ENCODE measurements at regions not wholly inside any gene's neighbourhood (a gene's known extent, or its start where the extent isn't known, plus 50 kb on each side); places are given as distances from the start of the nearest gene placed in this dataset.

DNA sequence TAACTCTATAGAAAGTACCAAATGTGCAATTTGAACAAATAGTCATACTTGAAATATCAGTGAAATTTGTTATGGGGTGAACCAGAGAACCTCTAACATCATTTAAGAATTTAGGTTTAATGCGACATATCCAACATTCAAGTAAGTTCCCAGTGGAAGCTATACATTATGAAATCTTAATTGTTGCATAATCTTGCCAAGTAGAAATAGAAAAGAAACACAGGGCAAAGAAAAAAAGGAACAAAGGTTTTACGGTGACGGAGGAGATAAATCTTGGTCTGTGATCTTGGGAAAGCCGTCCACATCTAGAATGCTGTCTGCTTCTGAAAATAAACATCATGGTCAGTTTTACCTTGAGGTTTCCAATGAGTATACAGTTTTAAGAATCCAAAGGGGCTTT lies 445.7 kb downstream of the RFC3 start:
- Histone ChIP-seq H3K4me3 (ENCODE audit: low read depth, low read length) (no peak overlapping the region), H3K36me3 (ENCODE audit: control insufficient read depth, insufficient read depth, low read length) (no peaks in the 10 kb centered on the region), H3K27me3 (ENCODE audit: control insufficient read depth, insufficient read depth, low read length) (no peaks in the 10 kb centered on the region), H3K9ac (ENCODE audit: low read depth, low read length) (no peak overlapping the region), H3K9me3 (ENCODE audit: control insufficient read depth, insufficient read depth, low read length) (no peaks in the 10 kb centered on the region), H3K27ac (ENCODE audit: low read depth, low read length) (no peak overlapping the region), H3K4me1 (ENCODE audit: control insufficient read depth, insufficient read depth, low read length) (0 out of 2 replicates have a peak, but pooled peaks cover 5% of the 10 kb centered on the region)

DNA sequence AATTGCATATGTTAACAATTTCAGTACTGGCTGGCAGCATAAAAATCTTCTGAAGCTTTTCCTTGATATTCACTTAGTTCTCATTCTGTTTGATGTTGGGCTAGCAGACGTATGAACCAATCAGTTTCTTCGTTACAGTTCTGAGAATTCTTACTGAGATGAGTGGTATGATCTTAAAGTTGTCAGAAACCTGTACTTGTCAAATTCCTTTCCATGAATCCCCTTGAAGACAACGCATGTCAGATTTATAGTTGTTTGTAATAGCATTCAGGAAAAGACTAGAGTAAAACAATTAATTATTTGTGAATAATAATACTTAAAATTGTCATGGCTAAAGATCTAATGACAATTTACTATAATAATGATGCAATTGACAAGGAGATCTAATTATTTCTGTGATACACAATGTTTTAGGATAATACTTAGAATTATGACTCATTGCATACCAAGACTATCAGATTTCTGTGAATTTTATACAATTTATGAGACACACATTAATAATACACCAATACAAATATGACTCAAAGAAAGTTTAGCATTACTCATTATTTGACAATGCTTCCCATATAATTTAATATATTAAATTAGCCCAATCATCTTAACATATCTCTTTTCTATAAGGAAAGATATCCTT lies 447.2 kb downstream of the RFC3 start:
- Histone ChIP-seq H3K9me3 (ENCODE audit: control insufficient read depth, insufficient read depth, low read length) (no peaks in the 10 kb centered on the region), H3K36me3 (ENCODE audit: control insufficient read depth, insufficient read depth, low read length) (no peaks in the 10 kb centered on the region), H3K4me3 (ENCODE audit: low read depth, low read length) (no peak overlapping the region), H3K27ac (ENCODE audit: low read depth, low read length) (no peak overlapping the region), H3K9ac (ENCODE audit: low read depth, low read length) (no peak overlapping the region), H3K27me3 (ENCODE audit: control insufficient read depth, insufficient read depth, low read length) (no peaks in the 10 kb centered on the region), H3K4me1 (ENCODE audit: control insufficient read depth, insufficient read depth, low read length) (0 out of 2 replicates have a peak, but pooled peaks cover under 1% of the 10 kb centered on the region)

DNA sequence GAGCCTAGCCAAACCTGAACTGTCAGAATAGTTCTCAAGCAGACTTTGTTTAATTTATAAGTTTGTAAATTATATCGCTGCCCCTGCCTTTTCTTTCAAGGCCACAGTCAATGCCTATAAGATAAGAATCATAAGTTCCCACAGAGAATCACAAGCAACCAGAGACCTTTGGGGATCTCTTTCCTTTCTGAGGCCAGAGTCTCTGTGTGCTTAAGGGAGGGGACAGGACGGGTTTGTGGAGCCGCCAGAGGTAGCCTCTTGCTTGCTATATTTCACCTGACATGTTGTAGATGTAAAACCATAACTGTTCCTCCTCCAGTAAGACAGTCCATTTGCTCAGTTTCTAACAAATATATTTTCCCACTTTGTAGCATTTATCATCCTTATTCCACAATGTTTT lies 458.8 kb downstream of the RFC3 start:
- Histone ChIP-seq H3K27me3 (ENCODE audit: control insufficient read depth, insufficient read depth, low read length) (no peaks in the 10 kb centered on the region), H3K36me3 (ENCODE audit: control insufficient read depth, insufficient read depth, low read length) (no peaks in the 10 kb centered on the region)

DNA sequence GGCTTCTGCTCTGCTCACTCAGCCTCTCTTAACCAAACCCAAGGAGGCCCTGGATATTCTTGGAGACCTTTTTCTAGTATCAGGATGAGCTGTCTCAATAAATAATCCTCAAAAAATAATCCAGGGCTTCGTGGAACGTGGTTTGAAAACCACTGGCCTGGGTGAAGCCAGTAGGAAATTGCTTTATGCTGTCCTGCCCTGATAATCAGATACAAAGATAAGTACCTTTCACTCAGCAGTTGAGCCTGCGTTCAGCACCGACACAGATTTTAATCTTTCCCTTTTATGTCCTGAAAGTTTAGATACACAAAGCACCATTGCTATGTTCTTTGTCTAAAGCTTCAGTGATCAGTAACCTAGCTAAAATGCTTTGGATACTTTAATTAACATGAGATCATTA lies 460.0 kb downstream of the RFC3 start:
- Histone ChIP-seq H3K27me3 (ENCODE audit: control insufficient read depth, insufficient read depth, low read length) (no peaks in the 10 kb centered on the region), H3K9ac (ENCODE audit: low read depth, low read length) (no peak overlapping the region), H3K36me3 (ENCODE audit: control insufficient read depth, insufficient read depth, low read length) (no peaks in the 10 kb centered on the region), H3K4me3 (ENCODE audit: low read depth, low read length) (no peak overlapping the region), H3K27ac (ENCODE audit: low read depth, low read length) (no peak overlapping the region), H3K9me3 (ENCODE audit: control insufficient read depth, insufficient read depth, low read length) (no peaks in the 10 kb centered on the region), H3K4me1 (ENCODE audit: control insufficient read depth, insufficient read depth, low read length) (no peaks in the 10 kb centered on the region)

More for the DNA sequence above, 458.8 kb downstream of the RFC3 start:
- no peaks in the 10 kb centered on the region for H3K9me3 ChIP-seq (ENCODE audit: control insufficient read depth, insufficient read depth, low read length)
- H3K9ac ChIP-seq (ENCODE audit: low read depth, low read length) = no peak overlapping the region
- H3K27ac ChIP-seq (ENCODE audit: low read depth, low read length) = no peak overlapping the region
- H3K4me3 ChIP-seq (ENCODE audit: low read depth, low read length) = no peak overlapping the region
- no peaks in the 10 kb centered on the region for H3K4me1 ChIP-seq (ENCODE audit: control insufficient read depth, insufficient read depth, low read length)

DNA sequence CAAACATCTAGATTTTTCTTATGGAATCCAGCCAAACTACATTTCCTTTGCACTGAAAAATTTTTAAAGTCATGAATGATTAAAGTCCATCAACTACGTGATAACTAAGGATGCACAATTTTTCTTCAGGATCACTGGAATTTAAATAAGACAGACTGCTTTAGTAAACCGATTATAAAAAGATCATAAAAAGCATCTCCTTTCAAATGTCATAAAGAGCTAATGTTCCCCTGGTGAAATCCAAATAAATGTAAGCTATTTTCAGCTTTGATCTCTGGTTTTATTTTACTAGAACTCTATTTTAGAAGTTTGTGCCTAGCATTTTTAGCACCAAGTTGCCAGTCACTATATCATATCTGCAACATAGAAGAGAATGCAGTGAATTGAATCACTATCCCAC lies 460.8 kb downstream of the RFC3 start:
- no peaks in the 10 kb centered on the region for H3K36me3 ChIP-seq (ENCODE audit: control insufficient read depth, insufficient read depth, low read length)
- H3K27me3 ChIP-seq (ENCODE audit: control insufficient read depth, insufficient read depth, low read length) = no peaks in the 10 kb centered on the region
- no peaks in the 10 kb centered on the region for H3K9me3 ChIP-seq (ENCODE audit: control insufficient read depth, insufficient read depth, low read length)
- H3K9ac ChIP-seq (ENCODE audit: low read depth, low read length) = no peak overlapping the region
- H3K4me3 ChIP-seq (ENCODE audit: low read depth, low read length) = no peak overlapping the region
- H3K4me1 ChIP-seq (ENCODE audit: control insufficient read depth, insufficient read depth, low read length) = no peaks in the 10 kb centered on the region
- no peak overlapping the region for H3K27ac ChIP-seq (ENCODE audit: low read depth, low read length)

DNA sequence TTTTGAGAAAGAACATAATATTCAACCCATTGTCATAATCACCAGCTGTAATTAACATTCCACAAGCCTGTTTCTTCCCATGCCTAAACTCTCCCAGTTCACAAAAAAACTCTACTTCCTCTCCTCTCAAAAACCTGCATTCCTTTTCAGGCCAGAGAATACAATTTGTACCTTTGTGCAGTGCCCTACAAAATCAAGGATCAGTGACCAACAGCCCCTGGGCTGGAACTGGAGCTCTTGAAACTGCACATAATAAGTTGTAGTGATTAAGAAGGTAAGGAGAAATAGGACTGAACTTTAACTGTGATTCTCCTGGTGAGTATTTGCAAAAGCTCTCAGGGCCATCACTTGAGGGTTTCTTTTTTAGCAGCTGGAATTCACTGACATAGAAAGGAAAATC lies 472.7 kb downstream of the RFC3 start:
- Histone ChIP-seq H3K27ac (ENCODE audit: low read depth, low read length) (no peak overlapping the region), H3K27me3 (ENCODE audit: control insufficient read depth, insufficient read depth, low read length) (no peaks in the 10 kb centered on the region)

DNA sequence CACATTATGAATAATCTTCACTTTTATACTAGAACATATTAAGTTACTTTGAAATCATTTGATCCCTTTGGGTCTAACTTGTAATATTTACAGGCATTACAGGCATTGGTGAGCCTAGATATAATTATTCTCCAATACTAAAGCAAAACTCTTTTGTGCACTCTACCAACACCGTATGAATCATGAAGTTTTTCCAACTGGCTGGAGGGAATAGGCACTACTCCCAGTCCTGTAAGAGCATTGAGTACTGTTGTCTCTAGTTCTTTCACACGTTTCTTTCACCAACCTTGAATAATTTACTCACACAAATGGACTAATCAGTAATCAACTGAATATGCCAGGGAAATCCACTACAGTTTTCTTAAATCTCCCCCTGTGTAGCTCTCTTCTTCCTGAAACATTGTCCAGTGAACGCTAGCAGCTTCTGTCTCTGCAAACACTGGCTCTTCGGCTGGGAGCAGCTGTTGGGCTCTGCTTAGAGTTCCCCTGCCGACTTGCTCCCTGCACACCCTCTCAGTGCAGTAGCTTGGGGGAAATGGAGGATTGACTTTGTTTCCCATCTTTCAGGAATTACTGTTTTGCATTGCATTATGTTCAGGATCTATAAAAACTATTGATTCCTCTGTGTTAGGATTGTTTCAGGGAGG lies 476.7 kb downstream of the RFC3 start:
- Histone ChIP-seq H3K4me1 (ENCODE audit: control insufficient read depth, insufficient read depth, low read length) (no peaks in the 10 kb centered on the region), H3K9me3 (ENCODE audit: control insufficient read depth, insufficient read depth, low read length) (no peaks in the 10 kb centered on the region), H3K27ac (ENCODE audit: low read depth, low read length) (no peak overlapping the region), H3K9ac (ENCODE audit: low read depth, low read length) (no peak overlapping the region), H3K27me3 (ENCODE audit: control insufficient read depth, insufficient read depth, low read length) (no peaks in the 10 kb centered on the region), H3K4me3 (ENCODE audit: low read depth, low read length) (no peak overlapping the region), H3K36me3 (ENCODE audit: control insufficient read depth, insufficient read depth, low read length) (no peaks in the 10 kb centered on the region)

More for the DNA sequence above, 472.7 kb downstream of the RFC3 start:
- Histone ChIP-seq H3K36me3 (ENCODE audit: control insufficient read depth, insufficient read depth, low read length) (no peaks in the 10 kb centered on the region), H3K9ac (ENCODE audit: low read depth, low read length) (no peak overlapping the region), H3K9me3 (ENCODE audit: control insufficient read depth, insufficient read depth, low read length) (no peaks in the 10 kb centered on the region), H3K4me1 (ENCODE audit: control insufficient read depth, insufficient read depth, low read length) (no peaks in the 10 kb centered on the region), H3K4me3 (ENCODE audit: low read depth, low read length) (no peak overlapping the region)

DNA sequence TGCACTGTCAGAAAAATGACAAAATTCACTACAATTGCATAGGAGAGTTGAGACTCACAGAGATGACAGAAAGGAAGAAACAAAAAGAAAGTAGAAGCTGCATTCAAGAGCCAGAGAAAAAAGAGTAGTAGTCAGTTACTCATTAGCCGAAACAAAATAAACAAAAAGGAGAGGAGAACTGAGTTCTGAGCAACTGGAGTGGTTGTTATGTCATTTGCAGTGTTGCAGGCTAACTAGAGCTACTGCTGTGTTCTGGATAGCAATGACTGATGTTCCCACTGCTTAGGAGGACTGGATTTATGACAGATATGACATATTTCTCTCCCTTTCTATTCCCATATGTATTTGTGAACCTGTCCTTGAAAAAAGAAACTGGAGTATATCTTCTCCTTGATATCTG lies 482.6 kb downstream of the RFC3 start:
- H3K9me3 ChIP-seq (ENCODE audit: control insufficient read depth, insufficient read depth, low read length) = no peaks in the 10 kb centered on the region
- H3K36me3 ChIP-seq (ENCODE audit: control insufficient read depth, insufficient read depth, low read length) = no peaks in the 10 kb centered on the region
- no peaks in the 10 kb centered on the region for H3K27me3 ChIP-seq (ENCODE audit: control insufficient read depth, insufficient read depth, low read length)
- no peaks in the 10 kb centered on the region for H3K4me1 ChIP-seq (ENCODE audit: control insufficient read depth, insufficient read depth, low read length)
- no peak overlapping the region for H3K9ac ChIP-seq (ENCODE audit: low read depth, low read length)
- no peak overlapping the region for H3K4me3 ChIP-seq (ENCODE audit: low read depth, low read length)
- no peak overlapping the region for H3K27ac ChIP-seq (ENCODE audit: low read depth, low read length)

DNA sequence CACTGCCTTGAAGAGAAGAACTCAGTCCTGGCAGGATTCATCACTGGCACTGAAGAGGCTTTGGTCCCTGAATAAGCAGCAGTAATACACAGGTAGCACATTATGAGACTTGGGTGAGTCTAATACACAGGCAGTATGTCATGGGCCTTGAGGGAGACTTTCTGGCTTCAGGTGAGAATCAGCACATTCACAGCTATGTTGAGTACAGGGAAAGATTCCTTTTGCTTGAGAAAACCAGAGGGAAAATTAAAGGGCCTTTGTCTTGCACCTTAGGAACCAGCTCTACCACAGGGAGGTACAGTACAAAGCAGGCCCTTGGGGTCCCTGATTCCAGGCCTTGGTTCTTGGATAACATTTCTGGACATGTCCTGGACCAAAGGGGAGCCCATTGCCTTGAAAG lies 484.6 kb downstream of the RFC3 start:
- Histone ChIP-seq H3K27me3 (ENCODE audit: control insufficient read depth, insufficient read depth, low read length) (no peaks in the 10 kb centered on the region), H3K4me1 (ENCODE audit: control insufficient read depth, insufficient read depth, low read length) (no peaks in the 10 kb centered on the region), H3K4me3 (ENCODE audit: low read depth, low read length) (no peak overlapping the region), H3K27ac (ENCODE audit: low read depth, low read length) (no peak overlapping the region), H3K9me3 (ENCODE audit: control insufficient read depth, insufficient read depth, low read length) (no peaks in the 10 kb centered on the region), H3K9ac (ENCODE audit: low read depth, low read length) (no peak overlapping the region), H3K36me3 (ENCODE audit: control insufficient read depth, insufficient read depth, low read length) (no peaks in the 10 kb centered on the region)

DNA sequence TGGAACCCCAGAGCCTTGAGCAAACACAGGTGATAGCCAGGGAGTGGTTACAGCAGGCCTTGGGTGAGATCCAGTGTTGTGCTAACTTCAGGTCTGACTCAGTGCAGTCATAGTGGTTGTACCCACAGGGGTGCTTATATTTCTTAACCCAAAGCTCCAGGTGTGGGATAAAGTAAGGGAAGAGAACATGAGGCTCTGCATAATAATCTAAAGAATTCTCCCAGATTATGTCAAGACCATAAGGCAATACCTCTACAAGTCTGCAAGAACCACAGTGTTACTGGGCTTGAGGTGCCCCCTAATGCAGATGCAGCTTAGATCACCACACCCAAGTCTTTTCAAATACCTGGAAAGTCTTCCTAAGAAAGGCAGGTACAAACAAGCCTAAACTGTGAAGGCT lies 485.4 kb downstream of the RFC3 start:
- Histone ChIP-seq H3K4me1 (ENCODE audit: control insufficient read depth, insufficient read depth, low read length) (no peaks in the 10 kb centered on the region), H3K9ac (ENCODE audit: low read depth, low read length) (no peak overlapping the region), H3K27me3 (ENCODE audit: control insufficient read depth, insufficient read depth, low read length) (no peaks in the 10 kb centered on the region), H3K4me3 (ENCODE audit: low read depth, low read length) (no peak overlapping the region), H3K9me3 (ENCODE audit: control insufficient read depth, insufficient read depth, low read length) (no peaks in the 10 kb centered on the region), H3K27ac (ENCODE audit: low read depth, low read length) (no peak overlapping the region), H3K36me3 (ENCODE audit: control insufficient read depth, insufficient read depth, low read length) (no peaks in the 10 kb centered on the region)

DNA sequence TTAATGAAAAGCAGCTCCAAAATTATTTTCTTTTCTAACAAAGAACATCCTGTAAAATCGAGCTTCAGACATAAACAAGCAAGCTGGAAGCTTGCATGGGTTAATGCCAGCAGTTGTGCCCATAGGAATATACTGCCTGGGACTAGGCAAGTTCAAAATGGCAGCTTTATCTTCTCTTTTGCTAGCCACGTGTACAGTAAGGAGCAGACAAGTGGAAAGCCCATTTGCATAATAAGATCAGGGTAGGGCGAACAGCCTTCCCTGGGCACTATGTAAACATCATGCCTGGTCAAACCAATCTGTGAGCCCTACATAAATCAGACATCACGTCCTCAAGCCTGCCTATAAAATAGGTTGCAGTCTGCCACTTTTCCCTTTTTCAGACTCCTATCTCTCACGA lies 489.7 kb downstream of the RFC3 start:
- Histone ChIP-seq H3K4me3 (ENCODE audit: low read depth, low read length) (no peak overlapping the region), H3K9ac (ENCODE audit: low read depth, low read length) (no peak overlapping the region), H3K4me1 (ENCODE audit: control insufficient read depth, insufficient read depth, low read length) (no peaks in the 10 kb centered on the region), H3K36me3 (ENCODE audit: control insufficient read depth, insufficient read depth, low read length) (no peaks in the 10 kb centered on the region), H3K27ac (ENCODE audit: low read depth, low read length) (no peak overlapping the region), H3K27me3 (ENCODE audit: control insufficient read depth, insufficient read depth, low read length) (no peaks in the 10 kb centered on the region), H3K9me3 (ENCODE audit: control insufficient read depth, insufficient read depth, low read length) (no peaks in the 10 kb centered on the region)
